Esophagus muscularis mucosa (tissue), 4 donors: ENCODE measurements at regions not wholly inside any gene's neighbourhood (a gene's known extent, or its start where the extent isn't known, plus 50 kb on each side); places are given as distances from the start of the nearest gene placed in this dataset.

Experiments
- DNase-seq: peaks from one replicate; pipeline ENCODE4 v3.0.0-alpha.2; 2017; ENCODE audit errors: extremely low spot score
- H3K27ac ChIP-seq, 4 donors: fragments of 200-600 bp; sonication (generic); replicated peaks in 1 of 4; 1 replicate in 3 of 4; 2 replicates in 1 of 4; pipeline ENCODE4 v1.5.1; 2016 to 2019; ENCODE audit warnings: mild to moderate bottlenecking in 1 of 4
- H3K27me3 ChIP-seq, 4 donors: fragments of 200-600 bp; sonication (generic); one replicate each; pipeline versions ENCODE4 v1.5.1 to v1.6.0; 2016 to 2019
- H3K36me3 ChIP-seq, 4 donors: fragments of 200-600 bp; sonication (generic); one replicate each; pipeline ENCODE4 v1.5.1; 2016 to 2019
- H3K4me1 ChIP-seq, 4 donors: fragments of 200-600 bp; sonication (generic); one replicate each; pipeline ENCODE4 v1.5.1; 2016 to 2019
- H3K4me3 ChIP-seq, 4 donors: fragments of 200-600 bp; sonication (generic); 1 replicate in 2 of 4; 2 replicates in 2 of 4; pipeline ENCODE4 v1.5.1; 2016 to 2019; ENCODE audit warnings: mild to moderate bottlenecking in 4 of 4, moderate library complexity in 1 of 4
- H3K9me3 ChIP-seq, 4 donors: fragments of 200-600 bp; sonication (generic); 1 replicate in 3 of 4; 2 replicates in 1 of 4; pipeline ENCODE4 v1.5.1; 2016 to 2019
- CTCF ChIP-seq, 3 experiments: fragments of 200-600 bp in 2 of 3; fragments of 450-650 bp in 1 of 3; sonication (generic) in 2 of 3; IDR thresholded peaks; one replicate each; pipeline ENCODE4 v1.5.1; 2017 to 2019; ENCODE audit warnings: antibody characterized with exemption in 3 of 3, mild to moderate bottlenecking in 2 of 3, moderate library complexity in 1 of 3
- EP300 ChIP-seq: sonication (generic); formaldehyde crosslinking; IDR thresholded peaks from one replicate; pipeline ENCODE4 v1.6.1; 2017; ENCODE audit warnings: antibody characterized with exemption
- POLR2A ChIP-seq: fragments of 450-650 bp; IDR thresholded peaks from one replicate; pipeline ENCODE4 v1.6.1; 2017; ENCODE audit warnings: antibody characterized with exemption, moderate library complexity, mild to moderate bottlenecking, low read depth
- POLR2AphosphoS5 ChIP-seq, 2 donors: sonication (generic); formaldehyde crosslinking; IDR thresholded peaks; one replicate each; pipeline ENCODE4 v1.6.1; 2017; ENCODE audit warnings: antibody characterized with exemption in 2 of 2
- WGBS: methylation state at CpG from one replicate; pipeline ENCODE4 v1.1.5; 2018; 5-methylcytosine and 5-hydroxymethylcytosine counted together
- intact Hi-C: fragments of 100-400 bp; cut with DNase I; formaldehyde crosslinking; loops from one replicate; pipeline ENCODE4 v1.15.1; 2023

- 81% methylated on average over 5 of the region's 5 CpGs for WGBS
These were observed 69.8 kb upstream of the DUSP22 start for GRCh38 chr6:222468-222867.

GRCh38 chr6:223136-223535 lies 69.2 kb upstream of the DUSP22 start:
- Histone ChIP-seq H3K9me3 (no peaks in the 10 kb centered on the region), H3K36me3 (no peaks in the 10 kb centered on the region), H3K4me3 (no peak overlapping the region), H3K4me1 (peaks cover 0 to 6% (median 4%) of the 10 kb centered on the region in 4 donors), H3K27me3 (peaks cover 0 to 37% (median 0%) of the 10 kb centered on the region in 4 donors), H3K27ac (no peak overlapping the region)
- WGBS, result 77% methylated on average over 9 of the region's 9 CpGs
- DNase-seq, result no peak
- intact Hi-C loops, result no loop called here
- TF ChIP-seq POLR2A (no peak), EP300 (no peak), POLR2AphosphoS5 (IDR thresholded peaks at IDR 0.05) (no peak), CTCF (IDR thresholded peaks at IDR 0.05) (no peak)

More at GRCh38 chr6:222468-222867, 69.8 kb upstream of the DUSP22 start:
- no peak for DNase-seq
- TF ChIP-seq POLR2AphosphoS5 (IDR thresholded peaks at IDR 0.05) (no peak), POLR2A (no peak), CTCF (IDR thresholded peaks at IDR 0.05) (no peak), EP300 (no peak)
- H3K36me3 ChIP-seq, result no peaks in the 10 kb centered on the region
- peaks cover 0 to 6% (median 4%) of the 10 kb centered on the region in 4 donors for H3K4me1 ChIP-seq
- H3K27ac ChIP-seq, result no peak overlapping the region
- intact Hi-C loops, result no loop called here
- H3K27me3 ChIP-seq, result peaks cover 0 to 40% (median 0%) of the 10 kb centered on the region in 4 donors
- H3K4me3 ChIP-seq, result no peak overlapping the region
- H3K9me3 ChIP-seq, result no peaks in the 10 kb centered on the region

- Histone ChIP-seq H3K4me3 (no peak overlapping the region), H3K9me3 (no peaks in the 10 kb centered on the region), H3K36me3 (no peaks in the 10 kb centered on the region), H3K27ac (no peak overlapping the region), H3K27me3 (peaks cover 0 to 33% (median 0%) of the 10 kb centered on the region in 4 donors), H3K4me1 (peaks cover 0 to 6% (median 4%) of the 10 kb centered on the region in 4 donors)
- intact Hi-C loops, result no loop called here
- DNase-seq, result no peak
- WGBS, result 86% methylated on average over 12 of the region's 12 CpGs
- TF ChIP-seq POLR2A (no peak), EP300 (no peak), CTCF (IDR thresholded peaks at IDR 0.05) (no peak), POLR2AphosphoS5 (IDR thresholded peaks at IDR 0.05) (no peak)
These were observed 68.5 kb upstream of the DUSP22 start for GRCh38 chr6:223763-224162.

GRCh38 chr6:224350-224749 lies 67.9 kb upstream of the DUSP22 start:
- TF ChIP-seq POLR2A (no peak), POLR2AphosphoS5 (IDR thresholded peaks at IDR 0.05) (no peak), EP300 (no peak), CTCF (IDR thresholded peaks at IDR 0.05) (no peak)
- Histone ChIP-seq H3K9me3 (no peaks in the 10 kb centered on the region), H3K4me1 (peaks cover 0 to 6% (median 4%) of the 10 kb centered on the region in 4 donors), H3K27me3 (peaks cover 0 to 27% (median 0%) of the 10 kb centered on the region in 4 donors), H3K36me3 (no peaks in the 10 kb centered on the region), H3K4me3 (no peak overlapping the region), H3K27ac (no peak overlapping the region)
- DNase-seq, result no peak
- 91% methylated on average over 12 of the region's 13 CpGs for WGBS
- intact Hi-C loops, result no loop called here

DNA sequence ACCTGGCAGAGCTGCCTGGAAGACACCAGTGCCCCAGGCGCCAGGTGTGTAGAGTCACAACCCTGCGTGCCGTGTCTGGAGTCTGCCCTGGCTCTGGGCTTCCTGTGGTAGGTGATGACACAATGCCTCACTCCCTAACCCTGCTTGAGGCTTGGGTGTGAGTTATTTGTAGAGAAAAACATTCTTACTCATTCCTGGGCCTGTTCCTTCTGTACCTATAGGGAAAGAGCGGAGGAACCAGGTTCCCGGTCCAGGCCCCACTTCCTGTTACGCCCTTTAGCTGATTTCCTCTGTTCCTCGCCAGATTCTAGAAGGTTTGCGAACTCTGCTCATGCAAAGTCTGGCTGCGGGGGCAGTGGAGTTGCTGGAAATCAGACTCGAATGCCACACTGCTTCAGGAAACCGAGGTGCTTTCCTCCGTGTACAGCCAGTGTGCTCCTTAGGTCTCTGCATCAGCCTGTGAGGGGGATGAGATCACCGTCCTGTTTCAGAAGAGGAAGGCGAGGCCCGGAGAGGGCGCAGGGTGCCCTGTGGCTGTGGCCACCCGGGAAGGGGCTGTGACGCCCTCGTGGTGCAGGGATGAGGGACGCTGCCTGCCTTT lies 67.1 kb upstream of the DUSP22 start:
- 59% methylated on average over 17 of the region's 20 CpGs for WGBS
- DNase-seq, result no peak
- intact Hi-C loops, result no loop called here
- Histone ChIP-seq H3K36me3 (no peaks in the 10 kb centered on the region), H3K27me3 (peaks cover 0 to 20% (median 0%) of the 10 kb centered on the region in 4 donors), H3K27ac (peak overlapping the region in 2 of 4 donors; percentile 10 to 40), H3K4me3 (no peak overlapping the region), H3K4me1 (peaks cover 0 to 6% (median 4%) of the 10 kb centered on the region in 4 donors), H3K9me3 (no peaks in the 10 kb centered on the region)
- no peak for TF ChIP-seq POLR2AphosphoS5 (IDR thresholded peaks at IDR 0.05)
- no peak for TF ChIP-seq CTCF (IDR thresholded peaks at IDR 0.05)
